ENCODE measurements at regions not wholly inside any gene's neighbourhood (a gene's known extent, or its start where the extent isn't known, plus 50 kb on each side); places are given as distances from the start of the nearest gene placed in this dataset.

GRCh38 chr18:5747678-5748077 lies 147.6 kb downstream of the TMEM200C start:
- H3K36me3 Mint-ChIP-seq (ENCODE audit: insufficient read depth), result no peaks in the 10 kb centered on the region
- no peak for DNase-seq
- no peak overlapping the region for H3K27ac Mint-ChIP-seq
- peaks cover 0 to 4% of the 10 kb centered on the region in 2 donors for H3K9me3 Mint-ChIP-seq
- no peaks in the 10 kb centered on the region for H3K27me3 Mint-ChIP-seq
- no peaks in the 10 kb centered on the region for H3K4me1 Mint-ChIP-seq (ENCODE audit: low read depth in 2 of 2)
- H3K4me3 Mint-ChIP-seq, result no peak overlapping the region
- no peak for ATAC-seq (replicated peaks)

GRCh38 chr18:5746844-5747243 lies 148.5 kb downstream of the TMEM200C start:
- Mint-ChIP-seq H3K9me3 (peaks cover 0 to 4% of the 10 kb centered on the region in 2 donors), H3K4me3 (no peak overlapping the region), H3K27me3 (no peaks in the 10 kb centered on the region), H3K27ac (no peak overlapping the region), H3K4me1 (ENCODE audit: low read depth in 2 of 2) (no peaks in the 10 kb centered on the region), H3K36me3 (ENCODE audit: insufficient read depth) (no peaks in the 10 kb centered on the region)
- no peak for ATAC-seq (replicated peaks)
- DNase-seq, result no peak

GRCh38 chr18:5744659-5745058 lies 150.7 kb downstream of the TMEM200C start:
- Mint-ChIP-seq H3K27ac (no peak overlapping the region), H3K36me3 (ENCODE audit: insufficient read depth) (no peaks in the 10 kb centered on the region), H3K4me1 (ENCODE audit: low read depth in 2 of 2) (no peaks in the 10 kb centered on the region), H3K4me3 (no peak overlapping the region), H3K9me3 (peaks cover 0 to 4% of the 10 kb centered on the region in 2 donors), H3K27me3 (no peaks in the 10 kb centered on the region)
- DNase-seq (no peak), ATAC-seq (replicated peaks) (no peak)

- no peaks in the 10 kb centered on the region for H3K36me3 Mint-ChIP-seq (ENCODE audit: insufficient read depth)
- ATAC-seq (replicated peaks) (no peak), DNase-seq (no peak)
- H3K4me1 Mint-ChIP-seq (ENCODE audit: low read depth in 2 of 2), result no peaks in the 10 kb centered on the region
- H3K27me3 Mint-ChIP-seq, result no peaks in the 10 kb centered on the region
- H3K9me3 Mint-ChIP-seq, result peaks cover 2 to 8% of the 10 kb centered on the region in 2 donors
- H3K27ac Mint-ChIP-seq, result no peak overlapping the region
- no peak overlapping the region for H3K4me3 Mint-ChIP-seq
These were observed 156.8 kb downstream of the TMEM200C start for GRCh38 chr18:5738526-5738925.

GRCh38 chr18:5732318-5732717 lies 163.0 kb downstream of the TMEM200C start:
- Mint-ChIP-seq H3K27me3 (no peaks in the 10 kb centered on the region), H3K9me3 (peaks cover 12 to 25% of the 10 kb centered on the region in 2 donors), H3K4me3 (no peak overlapping the region), H3K27ac (no peak overlapping the region), H3K36me3 (ENCODE audit: insufficient read depth) (no peaks in the 10 kb centered on the region), H3K4me1 (ENCODE audit: low read depth in 2 of 2) (no peaks in the 10 kb centered on the region)
- ATAC-seq (replicated peaks), result no peak
- DNase-seq, result no peak

GRCh38 chr18:5729983-5730699 lies 165.2 kb downstream of the TMEM200C start:
- DNase-seq (no peak), ATAC-seq (replicated peaks) (no peak)
- Mint-ChIP-seq H3K27me3 (no peaks in the 10 kb centered on the region), H3K4me3 (no peak overlapping the region), H3K27ac (no peak overlapping the region), H3K9me3 (peaks cover 12 to 17% of the 10 kb centered on the region in 2 donors), H3K36me3 (ENCODE audit: insufficient read depth) (no peaks in the 10 kb centered on the region), H3K4me1 (ENCODE audit: low read depth in 2 of 2) (no peaks in the 10 kb centered on the region)

- ATAC-seq (replicated peaks) (no peak), DNase-seq (no peak)
- Mint-ChIP-seq H3K9me3 (peaks cover 11 to 17% of the 10 kb centered on the region in 2 donors), H3K27ac (no peak overlapping the region), H3K4me1 (ENCODE audit: low read depth in 2 of 2) (no peaks in the 10 kb centered on the region), H3K4me3 (no peak overlapping the region), H3K27me3 (no peaks in the 10 kb centered on the region), H3K36me3 (ENCODE audit: insufficient read depth) (no peaks in the 10 kb centered on the region)
These were observed 166.8 kb downstream of the TMEM200C start for GRCh38 chr18:5728531-5728930.

- ATAC-seq (replicated peaks), result no peak
- DNase-seq, result no peak
- Mint-ChIP-seq H3K4me1 (ENCODE audit: low read depth in 2 of 2) (no peaks in the 10 kb centered on the region), H3K4me3 (no peak overlapping the region), H3K27ac (no peak overlapping the region), H3K9me3 (peaks cover 9 to 17% of the 10 kb centered on the region in 2 donors), H3K36me3 (ENCODE audit: insufficient read depth) (no peaks in the 10 kb centered on the region), H3K27me3 (no peaks in the 10 kb centered on the region)
These were observed 169.3 kb downstream of the TMEM200C start for GRCh38 chr18:5726011-5726410.

GRCh38 chr18:5721924-5722323 lies 173.4 kb downstream of the TMEM200C start:
- DNase-seq (no peak), ATAC-seq (replicated peaks) (no peak)
- Mint-ChIP-seq H3K9me3 (peaks cover 8 to 14% of the 10 kb centered on the region in 2 donors), H3K4me3 (no peak overlapping the region), H3K36me3 (ENCODE audit: insufficient read depth) (no peaks in the 10 kb centered on the region), H3K4me1 (ENCODE audit: low read depth in 2 of 2) (no peaks in the 10 kb centered on the region), H3K27me3 (peaks cover 0 to 4% of the 10 kb centered on the region in 2 donors), H3K27ac (no peak overlapping the region)

GRCh38 chr18:5720132-5720531 lies 175.2 kb downstream of the TMEM200C start:
- H3K4me3 Mint-ChIP-seq, result no peak overlapping the region
- peaks cover 0 to 5% of the 10 kb centered on the region in 2 donors for H3K27me3 Mint-ChIP-seq
- H3K27ac Mint-ChIP-seq, result no peak overlapping the region
- DNase-seq, result no peak
- H3K9me3 Mint-ChIP-seq, result peaks cover 8 to 16% of the 10 kb centered on the region in 2 donors
- no peaks in the 10 kb centered on the region for H3K36me3 Mint-ChIP-seq (ENCODE audit: insufficient read depth)
- no peak for ATAC-seq (replicated peaks)
- H3K4me1 Mint-ChIP-seq (ENCODE audit: low read depth in 2 of 2), result no peaks in the 10 kb centered on the region

- no peak for DNase-seq
- H3K27ac Mint-ChIP-seq, result no peak overlapping the region
- no peak for ATAC-seq (replicated peaks)
- peaks cover 0 to 5% of the 10 kb centered on the region in 2 donors for H3K27me3 Mint-ChIP-seq
- no peaks in the 10 kb centered on the region for H3K36me3 Mint-ChIP-seq (ENCODE audit: insufficient read depth)
- peaks cover 8 to 16% of the 10 kb centered on the region in 2 donors for H3K9me3 Mint-ChIP-seq
- no peak overlapping the region for H3K4me3 Mint-ChIP-seq
- H3K4me1 Mint-ChIP-seq (ENCODE audit: low read depth in 2 of 2), result no peaks in the 10 kb centered on the region
These were observed 173.5 kb upstream of the EPB41L3 start for GRCh38 chr18:5717256-5717655.

GRCh38 chr18:5710676-5711075 lies 166.9 kb upstream of the EPB41L3 start:
- Mint-ChIP-seq H3K27me3 (no peaks in the 10 kb centered on the region), H3K36me3 (ENCODE audit: insufficient read depth) (no peaks in the 10 kb centered on the region), H3K9me3 (peaks cover 3 to 12% of the 10 kb centered on the region in 2 donors), H3K27ac (no peak overlapping the region), H3K4me1 (ENCODE audit: low read depth in 2 of 2) (no peaks in the 10 kb centered on the region), H3K4me3 (no peak overlapping the region)
- ATAC-seq (replicated peaks) (no peak), DNase-seq (no peak)

- no peaks in the 10 kb centered on the region for H3K4me1 Mint-ChIP-seq (ENCODE audit: low read depth in 2 of 2)
- no peak overlapping the region for H3K27ac Mint-ChIP-seq
- ATAC-seq (replicated peaks), result no peak
- no peak for DNase-seq
- H3K9me3 Mint-ChIP-seq, result peaks cover 3 to 12% of the 10 kb centered on the region in 2 donors
- H3K27me3 Mint-ChIP-seq, result no peaks in the 10 kb centered on the region
- no peak overlapping the region for H3K4me3 Mint-ChIP-seq
- no peaks in the 10 kb centered on the region for H3K36me3 Mint-ChIP-seq (ENCODE audit: insufficient read depth)
These were observed 166.4 kb upstream of the EPB41L3 start for GRCh38 chr18:5710235-5710634.

GRCh38 chr18:5709476-5710095 lies 165.8 kb upstream of the EPB41L3 start:
- peaks cover 3 to 12% of the 10 kb centered on the region in 2 donors for H3K9me3 Mint-ChIP-seq
- H3K4me1 Mint-ChIP-seq (ENCODE audit: low read depth in 2 of 2), result no peaks in the 10 kb centered on the region
- H3K27ac Mint-ChIP-seq, result no peak overlapping the region
- DNase-seq (no peak), ATAC-seq (replicated peaks) (no peak)
- no peak overlapping the region for H3K4me3 Mint-ChIP-seq
- H3K27me3 Mint-ChIP-seq, result no peaks in the 10 kb centered on the region
- no peaks in the 10 kb centered on the region for H3K36me3 Mint-ChIP-seq (ENCODE audit: insufficient read depth)
